Suprapubic skin (tissue), 4 donors: ENCODE measurements at regions not wholly inside any gene's neighbourhood (a gene's known extent, or its start where the extent isn't known, plus 50 kb on each side); places are given as distances from the start of the nearest gene placed in this dataset.

Source experiments
- DNase-seq, 2 donors: peaks; one replicate each; pipeline ENCODE4 v3.0.0-alpha.2; 2019; ENCODE audit warnings: low spot score in 2 of 2
- H3K27ac ChIP-seq: fragments of 200-600 bp; sonication (generic); one replicate; pipeline ENCODE4 v1.5.1; 2019
- H3K27me3 ChIP-seq: fragments of 200-600 bp; sonication (generic); one replicate; pipeline ENCODE4 v1.5.1; 2019
- H3K36me3 ChIP-seq: fragments of 200-600 bp; sonication (generic); one replicate; pipeline ENCODE4 v1.5.1; 2019
- H3K4me1 ChIP-seq: fragments of 200-600 bp; sonication (generic); one replicate; pipeline ENCODE4 v1.5.1; 2019
- H3K4me3 ChIP-seq: fragments of 200-600 bp; sonication (generic); one replicate; pipeline ENCODE4 v1.5.1; 2019; ENCODE audit warnings: mild to moderate bottlenecking
- H3K9me3 ChIP-seq: fragments of 200-600 bp; sonication (generic); one replicate; pipeline ENCODE4 v1.5.1; 2019
- EP300 ChIP-seq: sonication (generic); formaldehyde crosslinking; IDR thresholded peaks from one replicate; pipeline ENCODE4 v1.6.1; 2017; ENCODE audit warnings: antibody characterized with exemption
- POLR2A ChIP-seq, 2 donors: fragments of 450-650 bp; IDR thresholded peaks; one replicate each; pipeline ENCODE4 v1.6.1; 2017; ENCODE audit warnings: antibody characterized with exemption in 2 of 2, mild to moderate bottlenecking in 2 of 2, moderate library complexity in 2 of 2
- POLR2AphosphoS5 ChIP-seq, 3 donors: sonication (generic); formaldehyde crosslinking; IDR thresholded peaks; one replicate each; pipeline ENCODE4 v1.6.1; 2017; ENCODE audit warnings: antibody characterized with exemption in 3 of 3
- WGBS: methylation state at CpG from one replicate; pipeline ENCODE4 v1.1.5; 2018; 5-methylcytosine and 5-hydroxymethylcytosine counted together
- TF ChIP-seq, protein P1 (sequence below), 2 donors: fragments of 200-600 bp in 1 of 2; fragments of 450-650 bp in 1 of 2; sonication (generic) in 1 of 2; IDR thresholded peaks; one replicate each; pipeline ENCODE4 v1.5.1; 2016 to 2019; ENCODE audit warnings: antibody characterized with exemption in 2 of 2, mild to moderate bottlenecking in 1 of 2, moderate library complexity in 1 of 2

- H3K27ac ChIP-seq, result no peak overlapping the region
Observed at GRCh38 chr20:58023346-58023745, 205.1 kb downstream of the ANKRD60 start.

GRCh38 chr20:58022711-58023110 lies 205.7 kb downstream of the ANKRD60 start:
- no peak for TF ChIP-seq POLR2AphosphoS5 (IDR thresholded peaks at IDR 0.05)
- no peak for TF ChIP-seq POLR2A (IDR thresholded peaks at IDR 0.05)
- TF ChIP-seq EP300, result no peak
- H3K27ac ChIP-seq, result no peak overlapping the region
- DNase-seq, result no peak
- no peak overlapping the region for H3K4me3 ChIP-seq
- H3K27me3 ChIP-seq, result no peaks in the 10 kb centered on the region
- peaks cover 35% of the 10 kb centered on the region for H3K4me1 ChIP-seq
- H3K36me3 ChIP-seq, result no peaks in the 10 kb centered on the region
- no peaks in the 10 kb centered on the region for H3K9me3 ChIP-seq
- WGBS, result 70% methylated on average over 3 of the region's 3 CpGs

More at GRCh38 chr20:58023346-58023745, 205.1 kb downstream of the ANKRD60 start:
- no peaks in the 10 kb centered on the region for H3K27me3 ChIP-seq
- DNase-seq, result peak in 1 of 2 donors; percentile 63
- TF ChIP-seq, protein P1, sequence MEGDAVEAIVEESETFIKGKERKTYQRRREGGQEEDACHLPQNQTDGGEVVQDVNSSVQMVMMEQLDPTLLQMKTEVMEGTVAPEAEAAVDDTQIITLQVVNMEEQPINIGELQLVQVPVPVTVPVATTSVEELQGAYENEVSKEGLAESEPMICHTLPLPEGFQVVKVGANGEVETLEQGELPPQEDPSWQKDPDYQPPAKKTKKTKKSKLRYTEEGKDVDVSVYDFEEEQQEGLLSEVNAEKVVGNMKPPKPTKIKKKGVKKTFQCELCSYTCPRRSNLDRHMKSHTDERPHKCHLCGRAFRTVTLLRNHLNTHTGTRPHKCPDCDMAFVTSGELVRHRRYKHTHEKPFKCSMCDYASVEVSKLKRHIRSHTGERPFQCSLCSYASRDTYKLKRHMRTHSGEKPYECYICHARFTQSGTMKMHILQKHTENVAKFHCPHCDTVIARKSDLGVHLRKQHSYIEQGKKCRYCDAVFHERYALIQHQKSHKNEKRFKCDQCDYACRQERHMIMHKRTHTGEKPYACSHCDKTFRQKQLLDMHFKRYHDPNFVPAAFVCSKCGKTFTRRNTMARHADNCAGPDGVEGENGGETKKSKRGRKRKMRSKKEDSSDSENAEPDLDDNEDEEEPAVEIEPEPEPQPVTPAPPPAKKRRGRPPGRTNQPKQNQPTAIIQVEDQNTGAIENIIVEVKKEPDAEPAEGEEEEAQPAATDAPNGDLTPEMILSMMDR (IDR thresholded peaks at IDR 0.05), result no peak
- TF ChIP-seq POLR2A (IDR thresholded peaks at IDR 0.05) (no peak), POLR2AphosphoS5 (IDR thresholded peaks at IDR 0.05) (no peak), EP300 (no peak)
- H3K9me3 ChIP-seq, result no peaks in the 10 kb centered on the region
- H3K4me3 ChIP-seq, result no peak overlapping the region
- H3K4me1 ChIP-seq, result peaks cover 28% of the 10 kb centered on the region
- no peaks in the 10 kb centered on the region for H3K36me3 ChIP-seq
- WGBS, result 84% methylated on average over 7 of the region's 9 CpGs

DNA sequence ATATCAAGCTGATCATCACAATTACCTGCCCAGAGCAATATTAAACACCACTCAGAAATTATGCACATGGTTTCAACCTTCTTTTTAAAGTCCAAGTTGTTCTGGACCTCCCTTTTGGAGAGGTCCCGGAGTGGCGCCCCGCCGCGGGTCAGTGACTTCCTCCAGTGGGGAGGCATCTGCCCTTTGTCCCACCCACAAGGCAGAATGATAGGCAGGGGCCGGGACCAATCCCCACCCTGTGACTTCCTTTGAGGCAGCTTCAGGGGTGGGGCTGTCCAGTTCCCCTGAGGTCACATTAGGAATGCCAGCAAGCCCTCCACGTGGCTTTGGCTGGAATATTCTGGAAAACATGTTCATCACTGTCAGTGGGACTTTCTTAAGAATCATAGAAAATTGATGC lies 207.0 kb downstream of the ANKRD60 start:
- Histone ChIP-seq H3K27ac (peak overlapping the region; percentile 80), H3K4me3 (no peak overlapping the region), H3K4me1 (peaks cover 46% of the 10 kb centered on the region), H3K36me3 (no peaks in the 10 kb centered on the region), H3K9me3 (no peaks in the 10 kb centered on the region), H3K27me3 (no peaks in the 10 kb centered on the region)
- DNase-seq, result peak; percentile 87 to 91
- TF ChIP-seq POLR2A (IDR thresholded peaks at IDR 0.05) (no peak), EP300 (no peak), POLR2AphosphoS5 (IDR thresholded peaks at IDR 0.05) (no peak)
- TF ChIP-seq, protein P1 (IDR thresholded peaks at IDR 0.05), result no peak
- WGBS, result 70% methylated on average over 5 of the region's 7 CpGs

DNA sequence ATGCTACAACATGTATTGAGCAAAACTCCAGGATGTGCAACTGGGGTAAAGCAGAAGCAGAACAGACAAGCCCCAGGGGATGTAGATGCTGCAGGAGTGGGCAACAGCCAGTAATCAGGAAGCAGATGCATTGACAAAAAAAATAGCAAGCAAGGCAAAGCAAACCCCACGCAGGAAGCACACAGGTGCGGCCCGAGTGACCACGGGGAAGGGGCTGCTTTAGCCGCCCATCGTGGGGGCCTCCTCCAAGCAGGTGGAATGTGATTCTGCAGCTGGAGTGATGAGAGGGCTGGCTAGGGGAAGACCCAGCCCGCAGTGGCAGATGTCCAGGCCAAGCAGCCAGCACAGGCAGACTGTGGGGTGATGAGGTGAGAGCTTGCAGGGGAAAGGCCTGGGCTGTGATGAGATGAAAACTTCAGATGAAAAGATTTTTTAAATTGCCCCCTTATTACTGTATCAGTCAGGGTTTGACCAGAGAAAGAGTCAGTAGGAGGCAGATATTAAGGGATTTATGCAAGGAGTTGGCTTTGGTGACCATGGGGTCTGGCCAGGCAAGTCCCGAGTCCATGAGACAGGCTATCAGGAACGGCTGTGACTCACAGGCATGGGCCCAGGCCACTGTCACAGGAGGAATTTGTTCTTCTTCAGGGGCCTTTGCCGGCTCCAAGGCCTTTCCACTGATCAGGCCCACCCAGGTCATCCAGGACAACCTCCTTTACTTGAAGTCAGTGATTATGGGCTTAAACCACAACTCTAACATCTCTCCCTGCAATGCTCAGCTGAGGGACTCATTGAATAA lies 207.6 kb downstream of the ANKRD60 start:
- Histone ChIP-seq H3K9me3 (no peaks in the 10 kb centered on the region), H3K4me1 (peaks cover 46% of the 10 kb centered on the region), H3K27me3 (no peaks in the 10 kb centered on the region), H3K4me3 (no peak overlapping the region), H3K36me3 (no peaks in the 10 kb centered on the region), H3K27ac (peak overlapping the region; percentile 80)
- TF ChIP-seq EP300 (no peak), POLR2A (IDR thresholded peaks at IDR 0.05) (no peak), POLR2AphosphoS5 (IDR thresholded peaks at IDR 0.05) (no peak)
- TF ChIP-seq, protein P1 (IDR thresholded peaks at IDR 0.05), result no peak
- WGBS, result 55% methylated on average over 10 of the region's 10 CpGs
- peak; percentile 79 to 86 for DNase-seq

DNA sequence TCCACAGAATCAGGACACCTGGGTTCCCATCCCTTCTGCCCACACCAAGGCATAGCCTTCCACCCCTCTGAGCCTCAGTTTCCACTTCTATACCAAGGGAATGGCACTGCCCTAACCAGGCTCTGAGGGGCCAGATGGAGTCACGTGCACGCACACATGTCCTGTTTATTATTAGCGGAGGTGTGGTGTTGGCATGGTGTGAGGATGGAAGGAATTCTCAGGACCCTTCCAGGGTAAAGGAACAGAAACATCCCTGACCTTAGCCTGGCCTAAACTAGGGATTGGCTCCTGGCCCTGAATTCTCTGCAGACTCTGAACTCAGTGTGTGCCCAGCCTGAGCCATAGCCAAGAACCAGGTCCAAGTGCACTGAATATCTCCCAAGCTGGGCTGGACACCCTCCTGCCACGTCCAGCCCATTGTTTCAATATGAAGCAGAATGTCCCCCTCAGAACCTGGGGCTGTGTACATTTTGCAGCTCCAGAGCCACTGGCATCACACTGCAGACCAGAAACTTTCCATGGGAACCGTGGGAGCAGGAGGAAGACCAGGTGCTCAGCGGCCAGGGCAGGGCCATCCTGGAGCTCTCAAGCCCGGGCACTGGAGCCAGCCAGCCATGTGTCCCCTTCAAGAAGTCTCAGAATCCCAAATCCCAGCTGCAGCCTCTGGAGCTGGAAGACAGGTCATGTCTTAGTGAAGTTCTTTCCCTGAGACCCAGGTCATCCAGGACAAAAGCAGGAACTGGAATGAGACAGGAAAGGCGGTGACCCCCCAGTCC lies 208.4 kb downstream of the ANKRD60 start:
- DNase-seq, result peak in 1 of 2 donors; percentile 73
- Histone ChIP-seq H3K36me3 (no peaks in the 10 kb centered on the region), H3K27ac (peak overlapping the region; percentile 80), H3K9me3 (no peaks in the 10 kb centered on the region), H3K27me3 (no peaks in the 10 kb centered on the region), H3K4me3 (no peak overlapping the region), H3K4me1 (peaks cover 46% of the 10 kb centered on the region)
- TF ChIP-seq, protein P1 (IDR thresholded peaks at IDR 0.05), result no peak
- no peak for TF ChIP-seq EP300
- no peak for TF ChIP-seq POLR2A (IDR thresholded peaks at IDR 0.05)
- TF ChIP-seq POLR2AphosphoS5 (IDR thresholded peaks at IDR 0.05), result no peak
- WGBS, result 70% methylated on average over 4 of the region's 8 CpGs
